ENCODE measurements at regions not wholly inside any gene's neighbourhood (a gene's known extent, or its start where the extent isn't known, plus 50 kb on each side); places are given as distances from the start of the nearest gene placed in this dataset.

DNA sequence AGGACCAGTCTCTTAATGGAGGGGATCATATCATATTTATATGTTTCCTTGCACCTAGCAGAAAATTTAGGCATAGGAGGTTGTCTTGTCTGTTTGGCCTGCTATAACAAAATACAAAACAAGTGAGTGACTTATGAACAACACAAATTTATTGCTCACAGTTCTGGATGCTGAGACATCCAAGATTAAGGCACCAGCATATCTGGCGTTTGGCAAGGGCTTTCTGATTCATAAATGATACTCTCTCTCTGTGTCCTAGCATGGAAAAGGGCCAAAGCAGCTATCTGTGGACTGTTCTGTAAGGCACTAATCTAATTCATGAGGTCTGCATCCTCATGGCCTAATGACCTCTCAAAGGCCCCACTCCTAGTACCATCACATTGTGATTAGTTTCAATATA lies 683.0 kb downstream of the NR2F2 start:
- Histone ChIP-seq H3K4ac (ENCODE audit: low read depth, low read length) (no peak overlapping the region), H4K8ac (ENCODE audit: low read depth in 2 of 2, low read length in 2 of 2) (no peak overlapping the region), H2AK5ac (ENCODE audit: low read depth, low read length) (no peak overlapping the region), H3K27me3 (ENCODE audit: control insufficient read depth, insufficient read depth, low read length) (no peaks in the 10 kb centered on the region), H4K91ac (ENCODE audit: insufficient read depth, low read depth, low read length) (no peak overlapping the region), H3K9me1 (ENCODE audit: insufficient read depth, low read length) (no peaks in the 10 kb centered on the region), H2BK120ac (ENCODE audit: low read depth, low read length) (no peak overlapping the region), H2AFZ (replicated peaks; ENCODE audit: low read length, poor library complexity) (no peak overlapping the region), H2AK9ac (replicated peaks; ENCODE audit: low read depth, low read length, poor library complexity) (no peak overlapping the region), H3K23ac (ENCODE audit: low read depth, low read length) (no peak overlapping the region), H2BK15ac (ENCODE audit: low read depth, low read length) (no peak overlapping the region), H3K4me2 (ENCODE audit: low read depth, low read length) (no peak overlapping the region), H2BK5ac (ENCODE audit: low read depth, low read length, poor library complexity, severe bottlenecking) (no peak overlapping the region), H3K9me3 (ENCODE audit: control insufficient read depth, insufficient read depth, low read length) (peaks cover 7% of the 10 kb centered on the region; the same call in 1 of the 2 replicates), H2BK20ac (ENCODE audit: low read depth, low read length) (no peak overlapping the region), H3K56ac (ENCODE audit: extremely low read depth, insufficient read depth, low read length) (no peak overlapping the region), H3K36me3 (ENCODE audit: control insufficient read depth, insufficient read depth, low read length) (no peaks in the 10 kb centered on the region), H3K18ac (ENCODE audit: low read depth, low read length) (no peak overlapping the region), H3K79me1 (ENCODE audit: low read depth in 1 of 2, low read length in 2 of 2) (no peaks in the 10 kb centered on the region), H3K9ac (ENCODE audit: low read depth, low read length) (no peak overlapping the region), H3K4me1 (ENCODE audit: control insufficient read depth, insufficient read depth, low read length) (no peaks in the 10 kb centered on the region), H4K5ac (ENCODE audit: low read depth, low read length) (no peak overlapping the region), H3K4me3 (ENCODE audit: insufficient read depth, low read depth, low read length) (no peak overlapping the region), H3K14ac (replicated peaks; ENCODE audit: low read depth, low read length) (no peak overlapping the region), H4K20me1 (ENCODE audit: insufficient read depth, low read length) (no peaks in the 10 kb centered on the region), H3K27ac (ENCODE audit: insufficient read depth, low read length) (no peak overlapping the region)
- intact Hi-C loops (cut with micrococcal nuclease): no loop called here
- DNase-seq (no peak), ATAC-seq (ENCODE audit: low read depth) (no peak)
- in situ Hi-C loops (cut with MboI; ENCODE audit: low sequenced_read_pairs): no loop called here
- no peak for TF ChIP-seq RFX5 (IDR thresholded peaks at IDR 0.05; ENCODE audit: low read depth, low read length)
- no peak for TF ChIP-seq CEBPB (IDR thresholded peaks at IDR 0.05; ENCODE audit: low read depth, low read length)
- TF ChIP-seq FOS (IDR thresholded peaks at IDR 0.05; ENCODE audit: low read depth, low read length): no peak
- no peak for TF ChIP-seq BHLHE40 (IDR thresholded peaks at IDR 0.05; ENCODE audit: low read depth, low read length)
- no peak for TF ChIP-seq MXI1 (IDR thresholded peaks at IDR 0.05; ENCODE audit: borderline replicate concordance, low read depth, low read length)
- TF ChIP-seq MAZ (IDR thresholded peaks at IDR 0.05; ENCODE audit: borderline replicate concordance, low read depth, low read length): no peak
- TF ChIP-seq, protein P1, sequence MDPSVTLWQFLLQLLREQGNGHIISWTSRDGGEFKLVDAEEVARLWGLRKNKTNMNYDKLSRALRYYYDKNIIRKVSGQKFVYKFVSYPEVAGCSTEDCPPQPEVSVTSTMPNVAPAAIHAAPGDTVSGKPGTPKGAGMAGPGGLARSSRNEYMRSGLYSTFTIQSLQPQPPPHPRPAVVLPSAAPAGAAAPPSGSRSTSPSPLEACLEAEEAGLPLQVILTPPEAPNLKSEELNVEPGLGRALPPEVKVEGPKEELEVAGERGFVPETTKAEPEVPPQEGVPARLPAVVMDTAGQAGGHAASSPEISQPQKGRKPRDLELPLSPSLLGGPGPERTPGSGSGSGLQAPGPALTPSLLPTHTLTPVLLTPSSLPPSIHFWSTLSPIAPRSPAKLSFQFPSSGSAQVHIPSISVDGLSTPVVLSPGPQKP (IDR thresholded peaks at IDR 0.05; ENCODE audit: borderline replicate concordance, low read depth, low read length): no peak
- TF ChIP-seq RCOR1 (IDR thresholded peaks at IDR 0.05; ENCODE audit: insufficient replicate concordance, low read length): no peak
- TF ChIP-seq RAD21 (IDR thresholded peaks at IDR 0.05; ENCODE audit: low read length): no peak
- no peak for TF ChIP-seq SMC3 (IDR thresholded peaks at IDR 0.05; ENCODE audit: low read depth, low read length)
- no peak for TF ChIP-seq POLR2A (IDR thresholded peaks at IDR 0.05; ENCODE audit: low read depth, low read length)
- TF ChIP-seq CHD1 (IDR thresholded peaks at IDR 0.05; ENCODE audit: low read depth, low read length): no peak
- TF ChIP-seq, protein P2, sequence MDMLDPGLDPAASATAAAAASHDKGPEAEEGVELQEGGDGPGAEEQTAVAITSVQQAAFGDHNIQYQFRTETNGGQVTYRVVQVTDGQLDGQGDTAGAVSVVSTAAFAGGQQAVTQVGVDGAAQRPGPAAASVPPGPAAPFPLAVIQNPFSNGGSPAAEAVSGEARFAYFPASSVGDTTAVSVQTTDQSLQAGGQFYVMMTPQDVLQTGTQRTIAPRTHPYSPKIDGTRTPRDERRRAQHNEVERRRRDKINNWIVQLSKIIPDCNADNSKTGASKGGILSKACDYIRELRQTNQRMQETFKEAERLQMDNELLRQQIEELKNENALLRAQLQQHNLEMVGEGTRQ (IDR thresholded peaks at IDR 0.05; ENCODE audit: low read depth, low read length): no peak
- no peak for TF ChIP-seq MAFK (IDR thresholded peaks at IDR 0.05; ENCODE audit: low read depth, low read length)
- dilution Hi-C loops (cut with HindIII; ENCODE audit: low sequenced_read_pairs, unreplicated experiment): no loop called here
- POLR2A ChIA-PET (ENCODE audit: unreplicated experiment): interaction anchor here (0.5 kb wide), 1 partner anchor 22 kb away, joined by 3 read pairs; no protein-coding TSS in a partner anchor
- CTCF ChIA-PET: no interaction called here
- BruUV-seq (replicated peaks): no TSS peak
- no CpG with 5 or more reads among the region's 1 CpG for WGBS, 2 experiments (ENCODE audit: extremely low coverage in 2 of 2, insufficient read length in 1 of 2)

Data from IMR-90 (cell line).